Suppressor macrophage (primary cell): ENCODE measurements at regions not wholly inside any gene's neighbourhood (a gene's known extent, or its start where the extent isn't known, plus 50 kb on each side); places are given as distances from the start of the nearest gene placed in this dataset.

Source experiments
- DNase-seq, 4 experiments: peaks; one replicate each; pipeline ENCODE4 v3.0.0-alpha.2; 2020 to 2022

DNA sequence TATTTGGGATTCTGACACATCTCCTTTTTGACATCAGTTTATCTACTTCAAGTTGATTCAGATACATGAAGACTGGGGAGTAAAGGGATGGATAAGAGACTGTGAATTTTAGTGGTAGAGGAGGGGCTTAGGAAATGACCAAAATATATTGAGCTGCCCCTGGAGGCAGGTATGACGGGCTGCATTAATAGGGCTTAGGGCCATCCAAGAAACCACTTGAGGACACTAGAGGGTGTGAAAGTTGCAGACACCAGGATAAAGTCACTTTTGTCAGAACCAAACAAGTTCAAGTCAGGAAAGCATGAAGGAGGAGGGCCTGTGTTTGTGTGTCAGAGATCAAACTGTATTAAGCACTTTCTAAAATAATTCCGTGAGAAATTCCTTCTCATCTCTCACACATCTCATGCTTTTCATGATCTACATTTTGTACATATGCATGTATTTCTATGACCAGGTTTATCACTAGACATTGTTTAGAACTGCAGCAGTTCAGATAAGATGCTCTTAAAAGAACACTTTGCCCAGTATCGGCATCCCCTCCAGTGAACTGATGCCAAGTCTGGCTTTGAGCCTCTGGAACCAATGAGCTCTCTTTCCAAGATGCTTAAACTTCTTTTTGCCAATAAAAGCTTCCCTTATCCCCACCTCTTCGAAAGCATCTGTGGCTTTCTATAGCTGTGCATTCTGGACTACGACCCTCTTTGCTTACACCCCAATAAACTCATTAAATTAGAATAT is 136.9 kb downstream of the SLC38A1 start:
- DNase-seq = no peak

DNA sequence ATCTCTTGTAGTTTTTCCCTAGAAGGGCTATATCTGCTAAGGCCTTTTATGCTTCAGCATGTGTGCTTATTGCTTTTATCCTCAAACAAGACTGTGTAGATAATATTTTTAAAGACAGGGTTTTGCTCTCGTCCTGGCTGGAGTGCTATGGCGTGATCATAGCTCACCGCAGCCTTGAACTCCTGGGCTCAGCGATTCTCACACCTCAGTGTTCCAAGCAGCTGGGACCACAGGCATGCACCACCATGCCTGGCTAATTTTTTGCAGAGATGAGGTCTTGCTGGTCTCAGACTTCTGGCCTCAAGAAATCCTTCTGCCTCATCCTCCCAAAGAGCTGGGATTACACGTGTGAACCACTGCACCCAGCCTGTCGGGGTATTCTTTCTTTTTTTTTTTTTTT is 137.3 kb upstream of the SCAF11 start:
- no peak for DNase-seq

- no peak for DNase-seq
Observed at GRCh38 chr12:46126050-46126727, 135.8 kb upstream of the SCAF11 start.

- DNase-seq = peak; percentile 32 to 75 (median 62)
Observed at GRCh38 chr12:46124848-46125619, 134.7 kb upstream of the SCAF11 start.

DNA sequence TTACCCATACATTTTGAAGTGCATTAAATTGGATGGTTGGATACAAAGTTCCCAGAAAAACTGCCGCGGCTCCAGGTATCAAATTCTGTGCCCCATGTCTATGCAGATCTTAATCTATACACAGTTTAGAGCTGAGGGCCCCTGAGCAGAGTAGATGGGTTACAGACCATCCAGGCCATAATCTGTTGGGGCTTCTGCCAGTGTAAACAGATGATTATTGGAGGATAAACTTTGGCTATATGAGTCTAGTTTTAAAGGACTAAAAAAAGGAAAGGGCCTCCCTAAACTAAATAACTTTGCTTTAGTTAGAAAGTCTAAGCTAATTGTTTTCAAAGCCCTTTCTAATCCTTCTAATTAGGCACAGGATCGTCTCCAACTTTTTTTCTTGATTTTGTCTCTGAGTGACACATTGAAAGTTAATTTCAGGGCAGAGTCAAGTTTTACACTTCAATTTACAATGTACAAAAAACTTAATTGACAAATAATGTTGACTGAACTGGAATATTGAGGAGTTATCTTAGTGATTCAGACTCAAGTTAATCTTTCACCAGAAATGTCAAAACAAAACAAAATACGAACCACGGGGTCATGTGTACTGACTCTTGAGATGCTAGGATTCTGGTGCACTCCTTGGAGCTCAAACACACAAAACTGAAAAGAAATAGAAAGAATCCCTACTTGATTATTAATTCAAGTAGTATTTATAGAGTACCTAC is 133.9 kb upstream of the SCAF11 start:
- DNase-seq = no peak

GRCh38 chr12:46112364-46112763 is 122.0 kb upstream of the SCAF11 start:
- DNase-seq = no peak

GRCh38 chr12:46111715-46112114 is 121.3 kb upstream of the SCAF11 start:
- DNase-seq = no peak

DNA sequence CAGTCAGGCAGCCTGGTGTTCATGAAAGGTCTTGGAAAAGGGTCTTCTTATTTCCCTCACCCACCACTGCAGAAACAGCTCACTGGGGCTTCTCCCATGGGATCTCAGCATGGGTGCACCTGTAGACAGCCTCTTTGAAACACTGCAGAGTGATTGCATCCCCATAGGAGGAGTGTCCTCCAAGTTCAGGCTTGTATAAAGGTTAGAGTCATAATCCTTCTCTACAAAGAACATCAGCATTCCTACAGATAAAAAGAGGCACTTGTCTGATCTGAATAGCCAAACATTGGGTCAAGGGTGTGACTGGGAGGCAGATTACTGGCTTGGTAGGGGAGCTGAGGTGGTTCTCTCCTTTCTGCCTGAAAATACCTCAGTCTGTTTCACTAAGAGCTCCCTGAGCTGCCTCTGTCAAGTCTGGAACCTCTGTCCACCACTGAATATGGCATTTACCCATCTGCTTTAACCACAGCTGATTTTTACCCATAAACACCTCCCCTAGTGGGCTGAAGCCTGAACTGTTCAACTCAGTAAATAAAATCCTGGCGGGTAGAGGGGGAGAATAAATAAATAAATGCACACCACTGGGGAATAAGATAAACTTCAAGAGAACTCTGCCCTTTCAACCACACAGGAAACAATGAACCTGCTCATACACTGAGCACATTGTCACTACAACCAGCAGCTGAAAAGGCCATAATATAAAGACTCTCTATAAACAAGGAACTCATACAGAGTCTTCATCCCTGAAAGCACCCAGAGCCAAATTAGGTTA is 120.7 kb upstream of the SCAF11 start:
- no peak for DNase-seq

DNA sequence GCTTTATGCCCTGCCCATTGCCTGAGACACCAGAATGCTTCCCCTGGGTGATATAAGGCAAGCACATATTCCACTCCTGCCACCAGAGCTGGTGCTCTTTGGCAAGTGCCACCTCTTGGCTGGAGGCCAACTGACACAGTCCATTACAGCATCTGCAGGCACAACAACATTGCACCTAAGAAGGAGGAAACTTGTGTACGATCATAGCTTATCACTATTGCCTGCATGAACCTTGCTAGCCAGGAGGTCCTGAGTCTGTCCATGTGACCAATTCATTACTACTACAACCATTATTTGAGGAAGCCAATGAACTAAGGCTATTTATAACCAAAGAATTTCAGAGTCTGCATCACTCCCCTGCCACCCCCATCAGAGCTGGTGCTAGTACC is 119.8 kb upstream of the SCAF11 start:
- no peak for DNase-seq

- no peak for DNase-seq
Observed at GRCh38 chr12:46109343-46110222, 119.2 kb upstream of the SCAF11 start.

DNA sequence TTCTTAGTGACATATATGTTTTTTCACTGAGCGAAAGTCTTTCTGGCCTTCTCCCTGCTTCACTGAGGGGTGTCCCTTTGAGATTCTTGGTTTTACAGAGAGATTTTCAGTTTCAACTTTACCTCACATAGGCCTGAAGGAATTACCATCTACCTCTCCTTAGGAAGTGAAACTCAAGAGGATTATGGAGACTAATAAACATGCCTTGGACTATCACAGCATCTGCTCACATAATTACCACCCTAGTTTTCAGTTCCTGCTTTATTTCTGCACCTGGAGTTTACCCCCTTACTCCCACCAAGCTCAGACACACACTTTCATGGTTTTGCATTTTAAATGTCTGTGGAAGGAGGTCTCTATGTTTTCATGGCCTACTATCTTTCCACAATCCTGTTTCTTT is 118.3 kb upstream of the SCAF11 start:
- no peak for DNase-seq

DNA sequence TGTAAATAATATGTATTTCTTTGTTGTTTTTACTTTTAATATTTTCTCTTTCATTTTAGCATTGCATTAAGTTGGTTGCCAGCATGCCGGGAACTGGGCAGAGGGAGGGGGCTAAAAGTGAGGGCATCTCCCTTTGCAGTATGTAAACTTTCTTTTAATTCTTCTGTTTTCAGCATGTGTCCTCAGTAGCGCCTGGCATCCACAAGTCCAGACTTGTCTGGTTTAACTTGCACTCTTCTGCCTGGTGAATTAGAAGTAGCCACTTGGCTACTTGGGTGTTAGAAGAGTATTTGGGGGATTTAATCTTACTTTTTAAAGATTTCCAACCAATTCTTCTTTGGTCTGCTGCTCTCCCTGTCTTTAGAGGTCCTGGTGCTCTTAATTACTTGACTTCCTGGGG is 117.2 kb upstream of the SCAF11 start:
- DNase-seq = no peak

DNA sequence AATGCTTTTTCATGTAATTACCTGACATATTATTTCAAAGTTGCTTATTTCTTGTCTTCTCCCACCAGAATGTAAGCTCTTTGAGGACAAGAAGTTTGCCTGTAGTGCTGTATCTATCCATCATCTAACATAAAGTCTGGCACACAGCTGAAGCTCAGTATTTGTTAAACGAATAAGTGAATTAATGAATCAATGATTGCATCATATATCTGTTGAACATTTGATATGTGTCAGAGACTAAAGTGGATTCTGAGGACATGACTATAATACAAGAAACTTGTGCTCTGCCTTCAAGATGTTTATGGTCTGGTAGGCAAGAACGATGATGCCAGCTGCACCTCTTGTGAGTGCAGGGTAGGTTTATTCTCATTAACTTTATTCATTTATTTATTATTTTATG is 115.4 kb upstream of the SCAF11 start:
- no peak for DNase-seq

- no peak for DNase-seq
Observed at GRCh38 chr12:46103559-46104383, 113.4 kb upstream of the SCAF11 start.

GRCh38 chr12:46101485-46101869 is 111.1 kb upstream of the SCAF11 start:
- no peak for DNase-seq

DNA sequence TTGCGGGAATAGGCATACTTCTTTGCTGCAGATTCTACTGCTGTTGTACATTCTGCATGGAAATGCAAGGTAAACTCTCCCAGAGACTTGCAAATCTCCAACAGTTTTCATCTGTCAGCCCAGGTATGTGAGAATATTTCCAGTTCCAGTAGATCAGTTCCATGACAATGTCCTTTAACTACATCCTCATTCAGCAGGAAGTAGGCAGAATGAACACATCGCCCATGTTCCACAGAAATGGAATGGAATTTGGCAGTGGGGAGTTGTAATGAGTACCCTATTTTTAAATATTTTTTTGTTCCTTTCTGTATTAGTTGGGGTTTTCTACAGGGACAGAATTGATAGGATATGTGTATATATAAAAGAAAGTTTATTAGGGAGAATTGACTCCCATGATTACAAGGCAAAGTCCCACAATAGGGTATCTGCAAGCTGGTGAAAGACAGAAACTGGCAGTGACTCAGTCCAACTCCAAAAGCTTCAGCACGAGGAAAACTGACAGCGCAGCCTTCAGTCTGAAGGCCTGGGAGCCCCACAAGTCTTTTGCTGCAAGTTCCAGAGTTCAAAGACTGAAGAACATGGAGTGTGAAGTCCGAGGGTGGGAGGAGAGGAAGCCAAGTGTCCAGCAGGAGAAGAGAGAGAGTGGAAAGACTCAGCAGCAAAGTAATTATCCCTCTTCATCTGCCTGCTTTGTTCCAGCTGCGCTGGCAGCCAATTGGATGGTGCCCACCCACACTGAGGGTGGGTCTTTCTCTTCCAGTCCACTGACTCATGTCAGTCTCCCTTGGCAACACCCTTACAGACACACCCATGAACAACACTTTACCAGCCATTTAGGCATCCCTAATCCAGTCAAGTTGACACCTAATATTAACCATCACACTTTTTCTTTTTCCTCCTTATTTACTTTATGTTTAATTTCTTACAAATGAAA is 110.4 kb upstream of the SCAF11 start:
- no peak for DNase-seq

- no peak for DNase-seq
Observed at GRCh38 chr12:46089414-46090162, 99.2 kb upstream of the SCAF11 start.

DNA sequence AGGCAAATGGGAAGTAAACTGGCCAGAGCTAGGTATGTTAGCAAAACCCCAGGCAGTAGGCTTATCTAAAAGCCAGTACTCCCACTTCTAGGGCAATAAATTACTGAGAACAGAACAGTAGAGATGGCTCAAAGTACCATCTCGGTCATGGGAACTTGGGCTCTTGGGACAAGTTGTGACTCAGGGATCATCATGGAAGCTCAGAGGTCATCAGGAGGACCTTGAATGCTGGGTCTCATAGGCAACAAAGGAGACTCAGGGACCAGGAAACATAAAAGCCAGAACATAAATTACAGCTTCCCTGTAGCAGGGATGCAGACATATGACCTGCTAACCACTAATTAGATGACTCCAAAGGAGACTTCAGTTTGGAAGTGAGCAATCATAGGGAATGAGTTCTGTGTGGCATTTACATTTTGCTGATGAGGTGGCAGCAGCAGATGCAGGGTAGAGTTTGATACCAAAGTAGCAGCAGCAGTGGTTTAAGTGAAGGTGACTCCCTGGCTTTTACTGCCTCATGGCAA is 97.6 kb upstream of the SCAF11 start:
- DNase-seq = no peak
